CD4-positive, alpha-beta T cell (primary cell): ENCODE measurements at regions not wholly inside any gene's neighbourhood (a gene's known extent, or its start where the extent isn't known, plus 50 kb on each side); places are given as distances from the start of the nearest gene placed in this dataset.

Experiments
- ATAC-seq: fragments of 200-7000 bp; cut with Tn5 transposase; one replicate; pipeline ENCODE4 v1.10.0; 2022; ENCODE audit warnings: mild to moderate bottlenecking; ENCODE audit not compliant: poor library complexity
- CTCF ChIA-PET: fragments of 350-600 bp; sonication (Branson Sonifier 250); formaldehyde crosslinking; loops from one replicate; lab custom pipeline; 2021; ENCODE audit warnings: antibody characterized with exemption, inconsistent platforms; lab: Charles Lee
- POLR2A ChIA-PET: fragments of 350-600 bp; sonication (Branson Sonifier 250); formaldehyde crosslinking; loops from one replicate; lab custom pipeline; 2021; ENCODE audit warnings: antibody characterized with exemption, inconsistent platforms; lab: Charles Lee
- DNase-seq, 14 experiments: peaks; one replicate each; pipeline ENCODE4 v3.0.0-alpha.2; 2013 to 2020; ENCODE audit warnings: mixed read lengths in 2 of 14
- H3K27ac ChIP-seq, 2 donors: one replicate each; pipeline versions ENCODE4 v1.5.1 to v1.7.0; 2013; ENCODE audit warnings: low read length in 2 of 2, low read depth in 1 of 2, mild to moderate bottlenecking in 1 of 2
- H3K27me3 ChIP-seq, 2 experiments: 1 replicate in 1 of 2; 2 replicates in 1 of 2; pipeline versions ENCODE4 v1.6.1 to v1.7.0; 2013; ENCODE audit warnings: low read length in 2 of 2, control low read depth in 1 of 2, mild to moderate bottlenecking in 1 of 2, moderate library complexity in 1 of 2; ENCODE audit not compliant: insufficient read depth in 2 of 2, control insufficient read depth in 1 of 2
- H3K36me3 ChIP-seq: one replicate; pipeline ENCODE4 v1.6.1; 2013; ENCODE audit warnings: low read length, control low read depth; ENCODE audit not compliant: insufficient read depth
- H3K4me1 ChIP-seq: one replicate; pipeline ENCODE4 v1.6.1; 2013; ENCODE audit warnings: low read length, control low read depth; ENCODE audit not compliant: insufficient read depth
- H3K4me3 ChIP-seq: one replicate; pipeline ENCODE4 v1.5.1; 2013; ENCODE audit warnings: mild to moderate bottlenecking, low read length, moderate library complexity
- H3K9me3 ChIP-seq, 2 experiments: 1 replicate in 1 of 2; 2 replicates in 1 of 2; pipeline versions ENCODE4 v1.6.1 to v1.7.0; 2013; ENCODE audit warnings: low read length in 2 of 2, mild to moderate bottlenecking in 2 of 2, control low read depth in 1 of 2, moderate library complexity in 1 of 2; ENCODE audit not compliant: control insufficient read depth in 1 of 2, insufficient read depth in 1 of 2
- H3K27ac Mint-ChIP-seq: one replicate; pipeline ENCODE4 v1.8.0; 2020; ENCODE audit warnings: mixed read lengths
- H3K27me3 Mint-ChIP-seq: one replicate; pipeline ENCODE4 v1.8.0; 2021; ENCODE audit warnings: mixed read lengths
- H3K36me3 Mint-ChIP-seq: one replicate; pipeline ENCODE4 v1.8.0; 2021; ENCODE audit warnings: low read depth, mixed read lengths
- H3K4me1 Mint-ChIP-seq: one replicate; pipeline ENCODE4 v1.8.0; 2021; ENCODE audit warnings: low read depth, mixed read lengths
- H3K4me3 Mint-ChIP-seq: one replicate; pipeline ENCODE4 v1.8.0; 2020; ENCODE audit warnings: mild to moderate bottlenecking, mixed read lengths
- H3K9me3 Mint-ChIP-seq: one replicate; pipeline ENCODE4 v1.8.0; 2020; ENCODE audit warnings: mixed read lengths
- CTCF ChIP-seq: fragments of 200-600 bp; IDR thresholded peaks from one replicate; pipeline ENCODE4 v1.8.0; 2022; ENCODE audit warnings: antibody characterized with exemption, mild to moderate bottlenecking
- intact Hi-C, 2 experiments: fragments of 100-400 bp; cut with DNase I in 1 of 2; cut with micrococcal nuclease in 1 of 2; formaldehyde crosslinking; loops; one replicate each; pipeline versions ENCODE4 v1.15.1 to v1.9.0; 2023 to 2025; cut with DNase I, micrococcal nuclease

DNA sequence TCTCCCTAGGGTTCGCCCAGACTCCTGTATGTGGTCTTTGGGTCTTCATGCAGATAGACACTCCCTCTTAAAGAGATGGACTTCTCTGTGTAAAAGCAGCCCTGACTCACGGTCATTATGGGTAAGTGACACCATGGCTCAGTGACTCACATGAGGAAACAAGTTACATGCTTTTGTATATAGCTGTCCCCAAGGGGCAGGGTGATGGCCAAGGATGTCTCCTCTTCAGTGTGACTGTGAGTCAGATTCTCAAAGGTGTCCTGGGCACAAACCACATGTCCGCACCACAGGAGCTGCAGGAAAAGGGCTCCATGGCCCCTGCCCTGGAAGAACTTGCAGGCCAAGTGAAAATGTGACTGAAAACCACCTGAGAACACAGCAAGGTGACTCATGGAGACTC is 380.4 kb downstream of the NPHP4 start:
- Mint-ChIP-seq H3K27ac (no peak overlapping the region), H3K4me3 (no peak overlapping the region), H3K27me3 (peaks cover 47% of the 10 kb centered on the region), H3K4me1 (no peaks in the 10 kb centered on the region), H3K36me3 (no peaks in the 10 kb centered on the region), H3K9me3 (no peaks in the 10 kb centered on the region)
- Histone ChIP-seq H3K4me3 (no peak overlapping the region), H3K27ac (no peak overlapping the region), H3K27me3 (peaks cover 3 to 14% of the 10 kb centered on the region in 2 experiments), H3K4me1 (no peaks in the 10 kb centered on the region), H3K9me3 (peaks cover 0 to 7% of the 10 kb centered on the region in 2 experiments), H3K36me3 (no peaks in the 10 kb centered on the region)
- ATAC-seq (no peak), DNase-seq (peak in 1 of 14 experiments; percentile 16)
- ChIA-PET POLR2A (no interaction called here), CTCF (no interaction called here)
- TF ChIP-seq CTCF: no peak
- intact Hi-C loops: no loop called here

GRCh38 chr1:5611431-5611830 is 380.8 kb downstream of the NPHP4 start:
- ChIA-PET CTCF (no interaction called here), POLR2A (no interaction called here)
- Histone ChIP-seq H3K36me3 (no peaks in the 10 kb centered on the region), H3K9me3 (peaks cover 0 to 5% of the 10 kb centered on the region in 2 experiments), H3K27ac (no peak overlapping the region), H3K4me3 (no peak overlapping the region), H3K27me3 (peaks cover 3 to 14% of the 10 kb centered on the region in 2 experiments), H3K4me1 (no peaks in the 10 kb centered on the region)
- TF ChIP-seq CTCF: no peak
- Mint-ChIP-seq H3K27ac (no peak overlapping the region), H3K4me3 (no peak overlapping the region), H3K36me3 (no peaks in the 10 kb centered on the region), H3K9me3 (no peaks in the 10 kb centered on the region), H3K27me3 (peaks cover 43% of the 10 kb centered on the region), H3K4me1 (no peaks in the 10 kb centered on the region)
- ATAC-seq (no peak), DNase-seq (no peak)
- intact Hi-C loops: no loop called here

DNA sequence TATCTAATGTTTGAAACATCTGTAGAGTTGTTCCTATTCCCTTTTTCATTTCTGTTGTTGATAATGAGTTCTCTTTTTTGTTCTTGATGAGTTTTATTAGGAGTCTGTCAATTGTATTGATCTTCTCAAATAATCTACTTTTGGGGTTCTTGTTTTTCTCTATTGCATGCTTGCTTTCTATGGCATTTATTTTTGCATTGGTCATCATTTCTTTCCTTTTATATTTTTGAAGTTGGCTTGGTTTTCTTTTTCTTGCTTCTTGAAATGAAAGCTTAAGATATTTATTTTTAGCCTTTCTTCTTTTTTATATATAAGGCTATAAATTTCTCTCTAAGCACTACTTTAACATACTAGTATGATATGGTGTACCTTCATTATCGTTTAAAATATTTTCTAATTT is 381.8 kb downstream of the NPHP4 start:
- ATAC-seq: no peak
- no peak for DNase-seq
- no peaks in the 10 kb centered on the region for H3K4me1 Mint-ChIP-seq
- no peak overlapping the region for H3K27ac Mint-ChIP-seq
- no peaks in the 10 kb centered on the region for H3K36me3 Mint-ChIP-seq
- TF ChIP-seq CTCF: no peak
- Histone ChIP-seq H3K27ac (no peak overlapping the region), H3K4me1 (no peaks in the 10 kb centered on the region), H3K4me3 (no peak overlapping the region), H3K36me3 (no peaks in the 10 kb centered on the region), H3K27me3 (peaks cover 3 to 14% of the 10 kb centered on the region in 2 experiments), H3K9me3 (peaks cover 0 to under 1% of the 10 kb centered on the region in 2 experiments)
- H3K27me3 Mint-ChIP-seq: peaks cover 45% of the 10 kb centered on the region
- no peaks in the 10 kb centered on the region for H3K9me3 Mint-ChIP-seq
- no peak overlapping the region for H3K4me3 Mint-ChIP-seq
- CTCF ChIA-PET: no interaction called here
- POLR2A ChIA-PET: no interaction called here
- intact Hi-C loops: no loop called here
